ENCODE measurements at regions not wholly inside any gene's neighbourhood (a gene's known extent, or its start where the extent isn't known, plus 50 kb on each side); places are given as distances from the start of the nearest gene placed in this dataset.

- TF ChIP-seq, protein P1, sequence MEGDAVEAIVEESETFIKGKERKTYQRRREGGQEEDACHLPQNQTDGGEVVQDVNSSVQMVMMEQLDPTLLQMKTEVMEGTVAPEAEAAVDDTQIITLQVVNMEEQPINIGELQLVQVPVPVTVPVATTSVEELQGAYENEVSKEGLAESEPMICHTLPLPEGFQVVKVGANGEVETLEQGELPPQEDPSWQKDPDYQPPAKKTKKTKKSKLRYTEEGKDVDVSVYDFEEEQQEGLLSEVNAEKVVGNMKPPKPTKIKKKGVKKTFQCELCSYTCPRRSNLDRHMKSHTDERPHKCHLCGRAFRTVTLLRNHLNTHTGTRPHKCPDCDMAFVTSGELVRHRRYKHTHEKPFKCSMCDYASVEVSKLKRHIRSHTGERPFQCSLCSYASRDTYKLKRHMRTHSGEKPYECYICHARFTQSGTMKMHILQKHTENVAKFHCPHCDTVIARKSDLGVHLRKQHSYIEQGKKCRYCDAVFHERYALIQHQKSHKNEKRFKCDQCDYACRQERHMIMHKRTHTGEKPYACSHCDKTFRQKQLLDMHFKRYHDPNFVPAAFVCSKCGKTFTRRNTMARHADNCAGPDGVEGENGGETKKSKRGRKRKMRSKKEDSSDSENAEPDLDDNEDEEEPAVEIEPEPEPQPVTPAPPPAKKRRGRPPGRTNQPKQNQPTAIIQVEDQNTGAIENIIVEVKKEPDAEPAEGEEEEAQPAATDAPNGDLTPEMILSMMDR (IDR thresholded peaks at IDR 0.05): no peak
- no peak for TF ChIP-seq ZFX (IDR thresholded peaks at IDR 0.05; ENCODE audit: borderline replicate concordance)
Measured at GRCh38 chr22:49302530-49302929, 525.1 kb downstream of the BRD1 start.
